ENCODE measurements at regions not wholly inside any gene's neighbourhood (a gene's known extent, or its start where the extent isn't known, plus 50 kb on each side); places are given as distances from the start of the nearest gene placed in this dataset.

DNA sequence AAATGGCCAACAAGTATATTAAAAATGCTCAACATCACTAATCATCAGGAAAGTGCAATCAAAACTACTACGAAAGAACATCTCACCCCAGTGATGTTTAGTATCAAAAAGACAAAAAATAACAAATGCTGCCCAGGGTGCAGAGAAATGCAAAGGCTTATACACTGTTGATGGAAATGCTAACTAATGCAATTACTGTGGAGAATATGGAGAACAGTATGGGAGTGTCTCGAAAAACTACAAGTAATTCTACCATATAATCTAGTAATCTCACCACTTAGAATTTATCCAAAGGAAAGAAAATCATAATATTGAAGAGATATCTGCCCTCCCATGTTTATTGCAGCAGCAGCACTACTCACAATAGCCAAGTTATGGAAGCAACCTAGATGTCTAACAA is 246.5 kb upstream of the VLDLR start:
- TF ChIP-seq, protein P1, sequence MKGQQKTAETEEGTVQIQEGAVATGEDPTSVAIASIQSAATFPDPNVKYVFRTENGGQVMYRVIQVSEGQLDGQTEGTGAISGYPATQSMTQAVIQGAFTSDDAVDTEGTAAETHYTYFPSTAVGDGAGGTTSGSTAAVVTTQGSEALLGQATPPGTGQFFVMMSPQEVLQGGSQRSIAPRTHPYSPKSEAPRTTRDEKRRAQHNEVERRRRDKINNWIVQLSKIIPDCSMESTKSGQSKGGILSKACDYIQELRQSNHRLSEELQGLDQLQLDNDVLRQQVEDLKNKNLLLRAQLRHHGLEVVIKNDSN (IDR thresholded peaks at IDR 0.05), result no peak
- no peak for TF ChIP-seq TAF1 (IDR thresholded peaks at IDR 0.05; ENCODE audit: low read depth)
- TF ChIP-seq, protein P2, sequence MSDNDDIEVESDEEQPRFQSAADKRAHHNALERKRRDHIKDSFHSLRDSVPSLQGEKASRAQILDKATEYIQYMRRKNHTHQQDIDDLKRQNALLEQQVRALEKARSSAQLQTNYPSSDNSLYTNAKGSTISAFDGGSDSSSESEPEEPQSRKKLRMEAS (IDR thresholded peaks at IDR 0.05), result no peak
- TF ChIP-seq EP300 (IDR thresholded peaks at IDR 0.05; ENCODE audit: borderline replicate concordance), result no peak
- TF ChIP-seq NFIC (IDR thresholded peaks at IDR 0.05), result no peak
- no peak for TF ChIP-seq RAD21 (IDR thresholded peaks at IDR 0.05; ENCODE audit: low read depth)
- TF ChIP-seq TCF12 (IDR thresholded peaks at IDR 0.05; ENCODE audit: low read depth), result no peak
- TF ChIP-seq TEAD4 (IDR thresholded peaks at IDR 0.05), result no peak
- TF ChIP-seq CREB1 (IDR thresholded peaks at IDR 0.05; ENCODE audit: low read depth), result no peak
